ENCODE measurements at regions not wholly inside any gene's neighbourhood (a gene's known extent, or its start where the extent isn't known, plus 50 kb on each side); places are given as distances from the start of the nearest gene placed in this dataset.
"Not testable (repeated sequence)": the region's sequence is repeated elsewhere in the genome, so short reads cannot be mapped to it uniquely, and the experiment has no call there.

DNA sequence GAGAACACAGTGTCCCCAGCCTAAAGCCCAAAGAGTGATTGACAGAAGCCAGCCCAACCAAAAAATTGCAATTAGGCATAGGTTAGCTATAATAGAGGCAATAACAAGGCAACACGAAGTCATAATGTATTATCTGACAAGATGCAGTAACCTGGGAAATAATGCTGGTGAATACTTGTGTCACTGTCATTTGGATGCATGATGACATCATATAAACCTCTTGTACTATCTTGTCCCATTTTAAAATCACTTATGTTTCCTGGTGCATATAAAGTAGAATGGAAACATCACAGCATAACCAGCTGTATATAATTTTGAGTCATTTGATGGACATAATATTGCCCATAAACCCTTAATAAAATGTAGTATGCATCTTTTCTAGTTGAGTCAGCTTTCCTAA lies 1138.3 kb upstream of the LRRTM3 start:
- no peak for DNase-seq (ENCODE audit: low read depth)

DNA sequence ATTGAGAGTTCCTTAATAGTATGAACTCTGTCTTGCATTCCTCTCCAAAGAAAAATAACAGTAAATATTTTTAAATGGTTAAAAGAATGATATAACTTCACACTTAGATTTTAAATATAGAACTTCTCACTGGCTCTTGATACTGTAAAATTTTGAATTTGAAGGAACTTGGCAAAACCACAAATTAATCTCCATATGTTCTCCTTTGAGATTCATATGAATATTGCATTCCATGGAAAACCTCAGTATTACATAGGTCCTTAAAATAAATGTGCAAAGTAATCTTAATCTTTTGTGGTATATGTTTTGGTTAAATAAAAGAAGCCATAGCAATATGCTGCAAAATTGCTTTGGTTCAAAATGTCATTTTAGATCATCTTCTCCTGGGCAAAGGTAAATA lies 1137.6 kb upstream of the LRRTM3 start:
- DNase-seq (ENCODE audit: low read depth), result no peak

DNA sequence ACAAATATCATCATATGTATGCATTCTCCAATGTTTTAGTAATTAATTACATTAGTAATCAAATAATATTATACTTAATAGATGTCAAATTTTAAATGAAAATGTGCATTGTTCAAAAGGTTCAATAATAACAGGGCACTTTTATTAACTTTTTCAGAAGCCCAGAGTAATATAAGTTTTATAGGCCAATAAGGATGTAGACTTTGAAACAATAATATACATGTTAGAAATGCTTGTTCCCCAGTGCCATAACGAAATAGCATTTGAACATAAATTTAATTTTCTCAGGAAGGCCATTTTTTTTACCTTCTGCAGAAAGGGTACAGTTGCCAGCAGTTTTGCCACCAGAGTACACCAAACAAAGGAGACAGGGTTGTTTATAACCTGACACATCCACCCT lies 1133.9 kb upstream of the LRRTM3 start:
- no peak for DNase-seq (ENCODE audit: low read depth)

DNA sequence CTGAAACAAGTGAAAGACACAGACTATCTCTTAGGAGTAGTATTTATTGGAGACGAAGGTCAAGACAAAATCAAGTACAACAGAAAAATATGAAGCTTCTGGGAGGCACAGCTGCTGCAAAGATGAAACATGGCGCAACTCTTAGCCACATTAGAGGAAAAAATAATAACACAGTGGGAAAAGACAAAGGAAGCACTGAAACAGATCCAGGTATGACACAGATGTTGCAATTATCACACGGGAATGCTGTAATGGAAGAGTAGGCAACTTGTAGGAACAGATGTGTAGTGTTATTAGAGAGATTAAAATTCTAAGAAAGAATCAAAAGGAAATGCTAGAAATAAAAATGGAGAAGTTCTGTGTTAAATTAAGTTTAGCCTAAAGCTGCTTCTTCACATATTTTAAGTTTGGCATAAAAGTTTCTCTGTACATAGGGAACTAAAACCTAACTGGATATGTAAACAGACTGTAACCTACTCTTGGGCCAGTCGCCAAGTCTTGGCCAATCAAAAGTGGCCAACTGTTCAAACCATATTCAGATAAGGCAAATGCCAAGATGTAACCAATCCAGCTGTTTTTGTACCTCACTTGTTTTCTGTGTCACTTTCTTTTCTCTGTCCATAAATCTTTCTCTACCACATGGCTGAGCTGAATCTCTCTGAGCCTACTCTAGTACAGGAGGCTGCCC lies 1132.0 kb upstream of the LRRTM3 start:
- DNase-seq (ENCODE audit: low read depth), result no peak

DNA sequence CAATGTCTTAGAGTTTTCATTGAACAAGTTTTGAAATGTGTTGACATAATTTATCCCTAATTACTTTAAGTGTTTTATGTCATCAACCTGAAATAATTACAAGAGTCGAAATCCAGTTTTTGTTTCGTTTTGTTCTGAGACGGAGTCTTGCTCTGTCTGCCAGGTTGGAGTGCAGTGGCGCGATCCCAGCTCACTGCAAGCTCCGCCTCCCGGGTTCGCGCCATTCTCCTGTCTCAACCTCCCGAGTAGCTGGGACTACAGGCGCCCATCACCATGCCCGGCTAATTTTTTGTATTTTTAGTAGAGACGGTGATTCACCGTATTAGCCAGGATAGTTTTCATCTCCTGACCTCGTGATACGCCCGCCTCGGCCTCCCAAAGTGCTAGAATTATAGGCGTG lies 1131.0 kb upstream of the LRRTM3 start:
- DNase-seq (ENCODE audit: low read depth), result not testable (repeated sequence)

DNA sequence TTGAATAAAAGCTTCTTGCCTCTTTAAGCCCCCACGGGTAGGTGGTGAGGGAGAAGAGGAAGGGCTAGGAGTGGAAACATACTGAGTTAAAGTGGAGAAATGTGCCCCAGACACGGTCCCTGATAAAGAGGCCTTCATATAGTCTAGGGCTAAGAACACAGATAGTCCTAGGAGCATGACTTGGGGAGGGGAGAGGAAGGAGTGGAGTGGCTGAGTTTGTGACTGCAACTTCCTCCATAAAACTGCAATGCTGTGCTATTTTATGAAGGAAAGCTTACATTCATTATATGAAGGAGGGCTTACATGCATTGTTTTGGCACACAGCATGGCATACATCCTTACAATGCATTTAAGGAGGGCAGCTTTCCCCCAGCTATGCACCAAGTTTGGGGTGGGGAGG lies 1129.4 kb upstream of the LRRTM3 start:
- DNase-seq (ENCODE audit: low read depth), result no peak

DNA sequence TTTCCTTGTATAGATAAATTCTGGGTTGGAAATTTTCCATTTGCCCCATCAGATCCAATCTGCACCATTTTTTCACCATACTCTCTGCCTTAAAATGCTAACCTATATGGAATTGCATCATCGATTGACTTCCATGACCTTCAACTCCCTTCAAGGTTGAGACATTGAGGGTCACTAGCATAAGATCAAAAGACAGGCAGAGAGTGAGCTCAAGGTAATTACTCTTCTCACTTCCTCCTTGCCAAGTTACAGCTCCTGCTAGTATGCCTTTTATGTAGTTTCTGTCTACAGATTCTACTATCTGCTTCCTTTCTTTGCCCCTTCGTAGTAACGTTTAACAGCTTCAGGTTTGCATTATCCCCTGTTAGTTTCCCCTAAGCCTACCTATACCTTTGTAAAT lies 1127.7 kb upstream of the LRRTM3 start:
- DNase-seq (ENCODE audit: low read depth), result no peak

DNA sequence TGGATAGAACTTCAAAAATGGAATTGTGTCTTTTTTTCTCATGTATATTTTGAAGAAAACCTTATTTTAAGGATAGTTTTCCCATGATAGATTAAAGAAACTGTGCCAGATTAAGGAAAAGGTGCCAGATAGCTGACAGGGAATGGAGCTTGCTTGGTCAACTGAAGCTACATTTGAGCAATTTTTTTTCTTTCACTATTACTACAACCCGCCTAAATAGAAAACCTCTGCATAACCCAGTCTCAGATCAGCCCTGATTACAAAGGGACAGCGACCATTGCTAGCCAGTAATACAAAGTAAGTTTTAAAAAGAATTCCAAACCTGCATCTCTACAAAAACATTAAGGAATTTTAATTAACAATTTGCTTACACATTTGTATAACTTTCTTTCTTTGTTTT lies 1123.4 kb upstream of the LRRTM3 start:
- DNase-seq (ENCODE audit: low read depth), result no peak

DNA sequence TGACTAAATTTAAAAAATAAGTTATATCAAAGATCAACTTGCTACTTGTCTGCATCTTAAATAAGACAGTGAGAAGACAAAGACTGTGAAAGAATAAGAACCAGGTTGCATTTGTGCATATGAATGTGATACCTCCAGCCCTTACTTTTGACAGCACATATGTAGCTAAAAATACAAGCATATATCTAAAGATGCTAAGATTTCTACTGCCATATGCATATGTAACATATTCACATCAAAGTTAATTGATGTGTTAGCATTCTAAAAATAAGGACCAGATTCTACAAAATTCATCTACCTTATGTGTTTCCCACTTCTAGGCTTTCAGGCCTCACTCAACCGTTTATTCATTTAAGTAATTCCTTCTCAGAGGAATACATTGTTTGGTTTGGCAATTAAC lies 1120.3 kb upstream of the LRRTM3 start:
- no peak for DNase-seq (ENCODE audit: low read depth)

DNA sequence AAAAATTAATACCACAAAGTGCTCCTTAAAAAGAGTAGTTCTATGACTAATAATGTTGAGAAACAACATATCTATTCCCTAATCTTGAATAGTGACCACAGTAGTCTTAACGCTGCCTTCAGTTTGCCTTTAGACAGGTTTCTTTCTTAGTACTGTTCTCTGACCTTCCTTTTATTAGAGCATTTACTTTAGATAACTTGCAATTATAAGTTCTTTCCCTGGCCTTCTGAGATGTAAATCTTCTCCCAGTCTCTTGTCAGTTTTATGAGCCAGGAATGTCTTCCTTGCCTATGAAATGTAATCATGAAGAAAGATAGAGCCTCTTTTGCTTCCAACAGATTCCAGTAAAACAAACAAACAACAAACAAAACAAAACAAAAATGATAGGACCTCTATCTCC lies 1119.8 kb upstream of the LRRTM3 start:
- DNase-seq (ENCODE audit: low read depth), result no peak

DNA sequence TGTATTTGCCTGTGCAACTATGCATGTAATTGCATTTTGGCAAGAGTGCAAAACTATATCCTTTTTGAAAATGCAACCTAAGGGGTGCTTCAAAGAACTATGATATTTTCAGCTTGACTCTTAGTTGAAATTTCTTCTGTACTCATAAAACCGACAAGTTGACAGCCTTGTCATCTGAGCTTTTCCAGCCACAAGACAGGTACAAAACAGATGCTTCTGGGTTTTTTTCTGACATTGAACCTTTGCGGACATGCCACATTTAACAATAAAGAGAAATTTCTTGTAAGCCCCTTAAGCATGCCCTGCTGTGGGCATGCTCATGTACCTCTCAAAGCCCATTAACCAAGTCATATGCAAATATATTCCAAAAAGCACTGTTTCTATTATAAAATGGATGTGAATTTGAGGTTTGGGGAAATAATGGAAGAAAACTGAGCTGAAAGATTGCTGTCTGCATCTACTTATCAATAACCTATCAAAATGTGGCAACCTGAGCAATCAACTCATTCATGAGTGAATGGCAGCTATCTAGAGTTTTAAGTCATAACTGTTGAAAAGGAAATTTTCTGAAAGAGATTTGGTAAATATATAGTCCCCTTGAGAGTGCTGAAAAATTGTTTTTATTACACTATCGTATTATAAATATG lies 1117.0 kb upstream of the LRRTM3 start:
- DNase-seq (ENCODE audit: low read depth), result no peak

DNA sequence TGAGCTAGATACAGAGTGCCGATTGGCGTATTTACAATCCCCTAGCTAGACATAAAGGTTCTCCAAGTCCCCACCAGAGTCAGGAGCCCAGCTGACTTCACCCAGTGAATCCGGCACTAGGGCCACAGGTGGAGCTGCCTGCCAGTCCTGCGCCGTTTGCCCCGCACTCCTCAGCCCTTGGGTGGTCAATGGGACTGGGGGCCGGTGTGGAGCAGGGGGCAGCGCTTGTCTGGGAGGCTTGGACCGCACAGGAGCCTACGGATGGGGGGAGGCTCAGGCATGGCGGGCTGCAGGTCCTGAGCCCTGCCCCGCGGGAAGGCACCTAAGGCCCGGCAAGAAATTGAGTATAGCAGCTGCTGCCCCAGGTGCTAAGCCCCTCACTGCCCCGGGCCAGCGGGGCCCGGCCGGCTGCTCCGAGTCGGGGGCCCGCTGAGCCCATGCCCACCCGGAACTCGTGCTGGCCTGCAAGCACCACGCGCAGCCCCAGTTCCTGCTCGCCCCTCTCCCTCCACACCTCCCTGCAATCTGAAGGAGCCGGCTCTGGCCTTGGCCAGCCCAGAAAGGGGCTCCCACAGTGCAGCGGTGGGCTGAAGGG lies 1113.8 kb upstream of the LRRTM3 start:
- DNase-seq (ENCODE audit: low read depth), result no peak

DNA sequence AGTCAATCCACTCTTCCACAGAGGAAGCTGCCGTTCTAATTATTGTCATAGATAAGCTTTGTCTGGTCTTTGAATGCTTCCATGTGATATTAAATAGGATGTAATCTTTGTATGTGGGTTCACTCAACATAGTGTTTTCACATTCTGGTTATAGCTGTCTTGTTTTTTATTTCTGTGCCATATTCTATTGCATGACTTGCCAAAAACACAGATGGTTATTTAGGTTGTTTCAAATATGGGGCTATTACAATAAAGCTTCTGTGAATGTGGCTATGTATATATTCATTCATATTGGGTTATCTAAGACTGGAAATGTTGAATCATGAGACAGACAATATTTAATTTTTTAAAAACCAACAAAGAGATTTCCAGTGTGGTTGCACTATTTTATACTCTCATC lies 1109.3 kb upstream of the LRRTM3 start:
- DNase-seq (ENCODE audit: low read depth), result no peak

DNA sequence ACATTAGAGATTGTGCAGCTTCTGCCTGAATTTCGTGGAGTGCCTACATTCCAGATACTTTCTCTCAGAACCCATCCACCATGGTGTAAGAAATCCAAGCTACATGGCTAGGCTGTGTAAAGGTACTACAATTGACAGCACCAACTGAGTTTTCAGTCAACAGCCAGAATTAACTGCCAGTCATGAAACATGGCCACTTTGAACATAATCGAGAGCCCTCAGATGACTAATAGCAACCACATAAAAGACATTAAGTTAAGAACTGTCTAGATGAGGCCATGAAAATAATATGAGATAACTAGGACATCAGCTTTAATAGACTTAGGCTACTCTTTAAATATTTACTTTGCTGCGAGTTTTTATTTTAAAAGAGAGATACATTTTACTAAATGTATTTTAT lies 1106.8 kb upstream of the LRRTM3 start:
- DNase-seq (ENCODE audit: low read depth), result no peak

DNA sequence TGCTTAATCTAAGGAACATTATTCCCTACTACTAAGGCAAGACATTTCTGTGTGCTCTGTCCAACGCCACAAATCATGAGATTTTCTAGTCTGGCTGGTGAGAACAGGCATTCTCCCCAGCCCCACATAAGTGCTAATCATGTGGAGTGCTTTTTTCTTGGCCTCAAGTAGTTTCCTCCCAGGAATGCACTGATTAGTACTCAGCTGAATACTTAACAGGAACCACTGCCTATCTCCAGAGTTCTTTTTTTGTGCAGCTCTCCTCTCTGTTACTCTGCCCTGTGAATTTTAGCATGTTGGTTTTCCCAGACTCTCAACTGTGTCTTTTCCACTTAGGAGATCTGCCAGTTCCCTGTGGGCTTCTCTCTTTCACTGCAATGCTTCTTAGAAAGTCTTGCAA lies 1098.5 kb upstream of the LRRTM3 start:
- no peak for DNase-seq (ENCODE audit: low read depth)

DNA sequence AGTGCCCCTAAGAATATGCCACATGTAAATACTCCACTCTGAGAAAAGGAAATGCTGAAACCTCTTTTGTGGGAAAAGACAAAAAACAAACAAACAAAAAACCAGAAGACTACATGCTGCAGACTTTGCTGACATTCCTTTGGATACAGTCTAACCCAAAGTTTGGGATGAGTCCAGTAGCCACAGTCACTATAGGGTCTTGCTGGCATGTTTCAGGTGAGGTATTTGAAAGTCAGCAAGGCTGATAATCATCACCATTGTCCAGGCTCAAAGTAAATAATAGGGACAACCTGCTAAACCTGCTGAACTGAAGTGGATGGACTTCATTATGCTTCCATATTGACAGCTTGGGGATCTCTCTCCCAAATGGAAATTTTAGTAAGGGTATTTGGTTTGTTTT lies 1087.0 kb upstream of the LRRTM3 start:
- DNase-seq (ENCODE audit: low read depth), result no peak

DNA sequence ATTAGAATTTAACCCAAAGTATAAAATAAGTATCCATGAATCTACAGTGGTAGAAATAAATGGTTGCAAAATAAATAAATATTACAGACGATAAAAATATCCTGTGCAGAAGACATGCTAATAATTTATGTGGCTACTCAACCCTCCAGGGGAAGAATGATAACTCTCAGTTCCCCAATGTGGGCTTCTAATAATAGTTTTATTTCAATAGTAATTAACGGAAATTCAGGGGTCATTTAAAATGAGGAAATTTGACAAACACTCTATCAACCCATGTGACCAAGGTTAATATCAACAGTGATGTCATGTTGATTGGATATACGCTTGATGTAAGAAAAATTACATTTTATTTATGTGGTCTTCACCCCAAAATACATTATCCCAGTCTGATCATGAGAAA lies 1082.6 kb upstream of the LRRTM3 start:
- no peak for DNase-seq (ENCODE audit: low read depth)

DNA sequence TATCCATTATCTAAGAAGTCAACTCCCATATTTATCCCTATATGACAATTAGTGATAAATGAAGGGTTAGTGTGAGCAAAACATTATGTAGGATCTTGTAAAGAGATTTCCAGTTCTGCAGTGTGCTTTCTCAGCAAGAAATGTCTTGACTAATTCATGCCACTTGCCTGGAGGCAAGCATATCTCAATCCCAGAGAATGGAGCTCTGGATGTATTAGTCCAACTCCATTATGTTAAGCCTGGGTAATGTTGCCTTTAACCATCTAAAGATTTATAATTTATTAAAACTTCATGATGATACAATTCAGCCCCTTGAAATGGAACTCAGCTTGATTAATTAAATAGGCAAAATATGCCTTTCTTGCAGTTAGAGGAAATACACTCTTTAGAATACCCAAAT lies 1079.9 kb upstream of the LRRTM3 start:
- DNase-seq (ENCODE audit: low read depth), result no peak

DNA sequence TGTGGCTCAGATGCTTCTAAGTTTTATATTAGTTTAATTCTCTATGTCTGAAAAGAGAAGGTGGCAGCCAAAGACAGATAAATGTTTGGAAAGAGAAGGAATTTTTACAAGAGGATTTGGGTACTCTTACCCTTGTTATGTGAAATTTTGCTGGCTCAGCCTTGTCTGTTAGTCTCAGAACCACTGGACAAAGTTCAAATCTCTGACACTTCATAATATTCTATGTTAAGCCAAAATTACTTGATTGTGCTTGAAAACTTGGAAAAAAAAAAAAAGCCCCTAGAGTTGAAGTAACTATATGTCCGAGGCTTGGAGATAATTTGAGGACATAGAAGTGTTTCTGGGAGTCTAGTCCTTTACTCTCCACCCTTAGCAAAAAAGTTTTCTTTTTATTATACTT lies 1079.3 kb upstream of the LRRTM3 start:
- DNase-seq (ENCODE audit: low read depth), result no peak

DNA sequence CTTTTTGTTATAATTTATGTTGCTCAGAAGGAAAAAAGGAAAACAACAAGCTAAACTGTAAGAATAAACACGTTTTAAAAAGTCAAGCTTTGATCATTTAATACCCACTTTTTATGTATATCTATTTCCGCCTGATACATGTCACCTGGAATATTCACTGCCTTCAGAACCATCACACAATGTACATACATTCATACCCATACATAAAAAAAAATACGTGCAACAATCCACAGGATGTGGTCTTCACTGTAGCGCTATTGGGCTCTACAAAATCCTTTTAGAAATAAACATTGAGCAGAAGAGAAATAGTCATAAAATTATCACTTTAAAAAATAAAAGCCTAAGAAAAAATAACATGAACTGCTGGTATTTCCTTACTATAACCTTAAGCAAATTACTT lies 1078.9 kb upstream of the LRRTM3 start:
- no peak for DNase-seq (ENCODE audit: low read depth)

DNA sequence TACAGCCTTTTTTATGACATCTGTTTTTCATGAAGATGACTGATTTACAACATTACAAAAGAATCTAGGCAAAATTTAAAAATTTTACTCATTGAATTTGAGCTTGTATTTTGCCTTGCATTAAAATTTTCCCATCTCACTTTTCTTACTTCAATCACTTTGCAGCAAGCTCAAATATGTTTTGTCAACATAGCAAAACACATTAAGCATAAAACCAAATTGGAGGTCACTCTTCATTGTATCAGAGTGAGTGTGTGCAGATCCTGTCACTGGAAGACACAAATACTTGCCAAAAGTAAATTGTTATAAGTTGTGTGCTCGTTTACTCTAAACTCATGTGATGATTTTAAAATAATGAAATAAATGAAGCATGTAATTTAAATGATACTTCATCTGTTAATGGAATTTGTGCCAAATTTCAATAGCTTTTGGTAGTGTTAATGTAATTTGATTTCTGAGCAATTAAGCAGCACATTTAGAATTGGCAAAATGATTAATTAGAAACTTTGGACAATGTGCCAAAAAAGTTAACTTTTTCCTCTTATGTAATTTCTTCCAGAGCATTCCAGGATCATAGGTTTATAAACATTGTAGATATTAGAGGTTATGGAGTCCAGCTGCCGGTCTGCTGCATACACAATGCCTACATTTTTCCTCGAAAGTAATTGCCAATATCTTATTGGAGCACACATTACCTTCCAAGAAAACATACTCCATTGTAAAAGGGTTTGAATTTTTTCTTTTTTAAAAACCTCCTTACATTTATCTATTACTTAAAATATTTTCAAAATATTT lies 1078.2 kb upstream of the LRRTM3 start:
- no peak for DNase-seq (ENCODE audit: low read depth)

DNA sequence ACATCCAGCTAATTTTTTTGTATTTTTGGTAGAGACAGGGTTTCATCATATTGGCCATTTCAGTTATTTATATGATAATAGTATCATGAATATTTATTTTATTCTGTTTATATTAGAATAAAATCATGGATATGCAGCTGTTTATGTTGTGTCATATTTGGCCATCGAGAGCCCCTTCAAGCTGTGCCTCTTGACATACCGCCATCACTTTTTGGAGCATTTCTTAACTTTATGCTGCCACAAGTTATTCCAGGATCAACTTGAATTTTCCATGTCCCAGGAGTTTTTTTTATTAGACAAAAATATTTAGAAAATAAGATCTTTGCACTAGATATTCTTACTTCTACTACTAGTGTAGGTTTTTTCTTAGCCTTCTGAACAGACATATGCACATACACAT lies 1067.0 kb upstream of the LRRTM3 start:
- no peak for DNase-seq (ENCODE audit: low read depth)

DNA sequence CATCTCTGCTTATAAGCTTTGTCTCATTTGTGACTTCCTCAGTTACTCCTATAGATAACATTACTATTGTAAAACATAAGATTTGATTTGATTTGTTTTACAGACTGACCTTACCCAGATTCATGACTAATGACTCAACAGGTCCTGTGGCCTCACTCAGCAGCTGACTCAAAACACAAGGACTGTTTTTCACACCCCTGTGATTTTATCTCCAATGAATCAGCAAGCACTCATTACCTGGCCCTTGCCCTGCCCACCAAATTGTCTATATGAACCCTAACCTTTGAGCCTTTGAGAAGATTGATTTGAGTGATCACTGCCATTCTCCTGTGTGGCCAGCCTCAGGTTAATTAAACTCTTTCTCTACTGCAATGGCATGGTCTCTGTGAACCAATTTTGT lies 1064.6 kb upstream of the LRRTM3 start:
- no peak for DNase-seq (ENCODE audit: low read depth)
